ENCODE measurements at regions not wholly inside any gene's neighbourhood (a gene's known extent, or its start where the extent isn't known, plus 50 kb on each side); places are given as distances from the start of the nearest gene placed in this dataset.
A peak's percentile ranks its signal among the peaks of the same experiment; 100 is the strongest.

- peak in 1 of 2 donors; percentile 16 for DNase-seq
- H3K27ac ChIP-seq = no peak overlapping the region
- no peak overlapping the region for H3K4me3 ChIP-seq
- WGBS, 5 donors = 62 to 75% (median 70%) methylated on average over 7 of the region's 7 CpGs
- H3K4me1 ChIP-seq = peaks cover 0 to 15% (median 8%) of the 10 kb centered on the region in 4 donors
- no peaks in the 10 kb centered on the region for H3K36me3 ChIP-seq
- H3K9me3 ChIP-seq = no peaks in the 10 kb centered on the region
- intact Hi-C loops (cut with DNase I; ENCODE audit: low total_unique reads) = no loop called here
- H3K27me3 ChIP-seq = no peaks in the 10 kb centered on the region
- TF ChIP-seq EP300 (IDR thresholded peaks at IDR 0.05) (no peak), CTCF (IDR thresholded peaks at IDR 0.05) (no peak), POLR2A (IDR thresholded peaks at IDR 0.05) (no peak), POLR2AphosphoS5 (IDR thresholded peaks at IDR 0.05) (no peak)
Measured at GRCh38 chr5:56564541-56565282, 250.6 kb upstream of the MAP3K1 start.

DNA sequence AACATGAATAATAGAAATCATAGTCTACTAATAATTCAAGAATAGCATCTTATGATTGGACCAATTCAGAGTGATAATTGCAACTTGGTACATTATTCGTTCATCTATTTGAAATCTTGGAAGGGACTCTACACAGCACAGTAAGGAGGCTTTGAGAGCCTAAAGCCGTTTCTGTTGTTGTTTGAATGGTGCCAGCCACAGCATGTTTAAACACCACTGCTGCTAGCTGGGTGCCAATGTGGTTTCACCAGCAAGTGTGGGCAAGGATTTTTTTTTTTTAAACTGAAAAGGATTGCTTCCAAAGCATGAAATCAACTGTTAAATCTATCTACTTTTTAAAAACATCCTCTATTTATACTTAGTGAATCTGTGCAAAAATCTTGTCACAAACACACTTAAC, 253.9 kb upstream of the MAP3K1 start:
- H3K27ac ChIP-seq = no peak overlapping the region
- H3K4me1 ChIP-seq = peaks cover 0 to 8% (median 4%) of the 10 kb centered on the region in 4 donors
- TF ChIP-seq CTCF (IDR thresholded peaks at IDR 0.05) = no peak
- no peak for TF ChIP-seq EP300 (IDR thresholded peaks at IDR 0.05)
- no peak for TF ChIP-seq POLR2AphosphoS5 (IDR thresholded peaks at IDR 0.05)
- TF ChIP-seq POLR2A (IDR thresholded peaks at IDR 0.05) = no peak
- intact Hi-C loops (cut with DNase I; ENCODE audit: low total_unique reads) = no loop called here
- no peaks in the 10 kb centered on the region for H3K27me3 ChIP-seq
- H3K4me3 ChIP-seq = no peak overlapping the region
- 50 to 64% (median 52%) methylated on average over 2 of the region's 2 CpGs for WGBS, 5 donors
- no peak for DNase-seq
- no peaks in the 10 kb centered on the region for H3K36me3 ChIP-seq
- H3K9me3 ChIP-seq = no peaks in the 10 kb centered on the region

- Histone ChIP-seq H3K27me3 (no peaks in the 10 kb centered on the region), H3K9me3 (no peaks in the 10 kb centered on the region), H3K4me3 (no peak overlapping the region), H3K4me1 (no peaks in the 10 kb centered on the region), H3K27ac (no peak overlapping the region), H3K36me3 (no peaks in the 10 kb centered on the region)
- intact Hi-C loops (cut with DNase I; ENCODE audit: low total_unique reads) = no loop called here
- DNase-seq = peak in 1 of 2 donors; percentile 21
- WGBS, 5 donors = 54 to 64% (median 57%) methylated on average over 4 of the region's 4 CpGs
- TF ChIP-seq CTCF (IDR thresholded peaks at IDR 0.05) (no peak), POLR2AphosphoS5 (IDR thresholded peaks at IDR 0.05) (no peak), POLR2A (IDR thresholded peaks at IDR 0.05) (no peak), EP300 (IDR thresholded peaks at IDR 0.05) (no peak)
Measured at GRCh38 chr5:56558131-56558745, 257.1 kb upstream of the MAP3K1 start.

- TF ChIP-seq EP300 (IDR thresholded peaks at IDR 0.05) (no peak), POLR2A (IDR thresholded peaks at IDR 0.05) (no peak), POLR2AphosphoS5 (IDR thresholded peaks at IDR 0.05) (no peak), CTCF (IDR thresholded peaks at IDR 0.05) (no peak)
- 44 to 61% (median 52%) methylated on average over 3 of the region's 3 CpGs for WGBS, 5 donors
- Histone ChIP-seq H3K4me3 (no peak overlapping the region), H3K4me1 (no peaks in the 10 kb centered on the region), H3K27ac (no peak overlapping the region), H3K36me3 (no peaks in the 10 kb centered on the region), H3K27me3 (no peaks in the 10 kb centered on the region), H3K9me3 (no peaks in the 10 kb centered on the region)
- intact Hi-C loops (cut with DNase I; ENCODE audit: low total_unique reads) = no loop called here
- no peak for DNase-seq
Measured at GRCh38 chr5:56557198-56557597, 258.2 kb upstream of the MAP3K1 start.

Data from stomach (tissue), 8 donors.